ENCODE measurements at regions not wholly inside any gene's neighbourhood (a gene's known extent, or its start where the extent isn't known, plus 50 kb on each side); places are given as distances from the start of the nearest gene placed in this dataset.

- TF ChIP-seq GATA2 (IDR thresholded peaks at IDR 0.05; ENCODE audit: low read depth, low read length) (no peak), GATA3 (IDR thresholded peaks at IDR 0.05; ENCODE audit: low read depth, low read length) (no peak)
These were observed 400.1 kb upstream of the PCSK5 start for GRCh38 chr9:75490326-75490725.

All from SH-SY5Y (cell line).